GM12864 (cell line): ENCODE measurements at regions not wholly inside any gene's neighbourhood (a gene's known extent, or its start where the extent isn't known, plus 50 kb on each side); places are given as distances from the start of the nearest gene placed in this dataset.

Experiments used
- DNase-seq: peaks from one replicate; pipeline ENCODE4 v3.0.0-alpha.2; 2011; ENCODE audit warnings: low read depth
- H3K4me3 ChIP-seq: 2 replicates; pipeline ENCODE4 v1.5.1; 2011; ENCODE audit warnings: mild to moderate bottlenecking, low read depth, low read length, control low read depth
- CTCF ChIP-seq: IDR thresholded peaks from 2 replicates; pipeline ENCODE4 v1.5.1; 2011; ENCODE audit warnings: low read depth, mild to moderate bottlenecking, moderate library complexity, low read length, control low read depth, inconsistent platforms; ENCODE audit errors: missing control alignments

- no peak for DNase-seq
These were observed 482.7 kb upstream of the POU3F3 start for GRCh38 chr2:104371087-104371781.

GRCh38 chr2:104375206-104375605 is 478.7 kb upstream of the POU3F3 start:
- no peak for TF ChIP-seq CTCF
- H3K4me3 ChIP-seq = no peak overlapping the region
- no peak for DNase-seq

More at GRCh38 chr2:104371087-104371781, 482.7 kb upstream of the POU3F3 start:
- TF ChIP-seq CTCF = no peak
- no peak overlapping the region for H3K4me3 ChIP-seq

GRCh38 chr2:104378853-104379374 is 475.0 kb upstream of the POU3F3 start:
- DNase-seq = no peak
- TF ChIP-seq CTCF = no peak
- H3K4me3 ChIP-seq = peak overlapping the region; percentile 45

GRCh38 chr2:104384961-104385360 is 469.0 kb upstream of the POU3F3 start:
- DNase-seq = no peak
- H3K4me3 ChIP-seq = no peak overlapping the region
- TF ChIP-seq CTCF = no peak

- no peak for TF ChIP-seq CTCF
- no peak for DNase-seq
These were observed 468.2 kb upstream of the POU3F3 start for GRCh38 chr2:104385743-104386142.

GRCh38 chr2:104388296-104388695 is 465.6 kb upstream of the POU3F3 start:
- H3K4me3 ChIP-seq = no peak overlapping the region
- TF ChIP-seq CTCF = no peak
- no peak for DNase-seq

More at GRCh38 chr2:104385743-104386142, 468.2 kb upstream of the POU3F3 start:
- H3K4me3 ChIP-seq = no peak overlapping the region

- no peak for TF ChIP-seq CTCF
- no peak for DNase-seq
- H3K4me3 ChIP-seq = no peak overlapping the region
These were observed 451.1 kb upstream of the POU3F3 start for GRCh38 chr2:104402825-104403224.
